ENCODE measurements at regions not wholly inside any gene's neighbourhood (a gene's known extent, or its start where the extent isn't known, plus 50 kb on each side); places are given as distances from the start of the nearest gene placed in this dataset.
"Not testable (repeated sequence)": the region's sequence is repeated elsewhere in the genome, so short reads cannot be mapped to it uniquely, and the experiment has no call there.

DNA sequence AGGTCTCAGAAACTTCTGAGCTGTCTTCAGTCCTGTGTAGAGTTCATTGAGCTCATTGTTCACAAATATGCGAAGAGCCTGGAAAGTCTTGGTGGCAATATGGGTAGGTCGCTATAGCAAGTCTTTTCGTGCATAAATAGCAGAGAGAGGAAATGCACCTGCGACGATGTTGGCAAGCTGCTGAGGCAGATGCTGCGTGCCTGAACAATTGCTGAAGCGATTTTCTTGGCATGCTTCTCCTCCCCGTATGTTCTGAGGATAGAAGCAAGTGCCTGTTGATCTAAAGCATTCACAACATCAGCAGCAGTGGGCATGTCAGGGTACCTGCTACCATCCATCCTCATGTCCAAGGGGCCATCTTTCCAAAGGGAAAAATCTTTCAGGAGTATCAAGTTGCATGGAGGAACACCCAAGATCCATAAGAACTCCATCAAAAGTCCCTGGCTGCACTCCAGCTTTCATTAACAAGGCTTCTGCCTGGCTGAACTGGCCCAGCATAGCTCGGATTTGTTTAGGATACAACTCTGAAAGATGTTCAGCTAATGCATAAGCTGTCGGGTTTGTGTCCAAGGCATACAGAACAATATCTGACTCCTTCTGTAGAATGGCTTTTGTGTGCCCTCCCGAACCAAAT, 133.1 kb upstream of the LRIG3 start:
- WGBS (ENCODE audit: insufficient coverage) = 98% methylated on average over 9 of the region's 11 CpGs

DNA sequence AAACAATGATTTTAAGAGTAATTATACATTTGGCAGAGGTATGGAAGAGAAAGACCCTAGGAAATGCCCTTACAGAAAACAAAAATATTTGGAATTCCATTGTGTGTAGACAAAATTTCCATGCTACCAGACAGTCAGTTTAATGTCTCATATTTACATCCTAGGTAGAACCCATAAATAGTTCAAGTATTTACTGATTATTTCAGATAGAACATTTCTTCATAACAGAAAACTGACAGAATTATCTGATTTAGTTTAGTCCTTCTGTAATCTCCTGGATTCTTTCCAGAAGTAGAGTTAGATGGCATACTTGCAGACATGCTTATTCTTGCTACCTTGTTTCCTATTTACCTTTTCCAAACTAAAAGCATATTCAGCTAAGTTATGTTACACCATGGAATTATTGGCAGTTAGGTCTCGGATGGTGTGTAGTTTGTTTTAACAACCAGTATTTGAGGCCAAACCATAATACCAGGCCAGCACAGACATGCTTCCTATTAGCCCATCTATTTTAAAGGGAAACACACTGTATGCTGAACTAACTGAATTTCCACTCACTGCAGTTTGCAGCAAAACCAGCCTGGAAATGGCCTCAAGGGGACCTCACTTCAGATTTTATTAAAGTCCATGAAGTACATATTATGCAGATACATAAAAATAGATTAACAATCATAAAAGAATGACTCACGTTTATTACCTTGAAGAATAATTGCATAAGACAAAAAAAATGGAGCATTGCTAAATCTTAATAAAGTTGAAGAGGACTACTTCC, 126.6 kb upstream of the LRIG3 start:
- Histone ChIP-seq H3K4me1 (ENCODE audit: control extremely low read depth in 1 of 4, control insufficient read depth in 4 of 4, insufficient read depth in 4 of 4, low read length in 3 of 4) (no peaks in the 10 kb centered on the region), H3K27ac (ENCODE audit: insufficient read depth in 1 of 2, low read depth in 1 of 2, low read length in 2 of 2, poor library complexity in 1 of 2, severe bottlenecking in 2 of 2) (no peak overlapping the region), H3K4me3 (ENCODE audit: control insufficient read depth in 1 of 7, extremely low read depth in 1 of 7, insufficient read depth in 4 of 7, low read depth in 2 of 7, low read length in 6 of 7) (no peak overlapping the region), H3K9me3 (ENCODE audit: control extremely low read depth in 1 of 5, control insufficient read depth in 4 of 5, insufficient read depth in 2 of 5, low read depth in 1 of 5, low read length in 4 of 5) (no peaks in the 10 kb centered on the region), H3K27me3 (replicated peaks in 2 of 5; ENCODE audit: control insufficient read depth in 4 of 5, insufficient read depth in 5 of 5, low read length in 4 of 5) (no peaks in the 10 kb centered on the region), H3K36me3 (ENCODE audit: control insufficient read depth in 4 of 4, insufficient read depth in 4 of 4, low read length in 3 of 4) (no peaks in the 10 kb centered on the region)
- ChIA-PET CTCF (no interaction called here), POLR2A (no interaction called here)
- no CpG with 5 or more reads among the region's 2 CpGs for WGBS (ENCODE audit: insufficient coverage)
- no peak for DNase-seq

More for the DNA sequence above, 133.1 kb upstream of the LRIG3 start:
- H3K36me3 ChIP-seq (ENCODE audit: control insufficient read depth in 4 of 4, insufficient read depth in 4 of 4, low read length in 3 of 4); H3K9me3 ChIP-seq (ENCODE audit: control extremely low read depth in 1 of 5, control insufficient read depth in 4 of 5, insufficient read depth in 2 of 5, low read depth in 1 of 5, low read length in 4 of 5); H3K4me1 ChIP-seq (ENCODE audit: control extremely low read depth in 1 of 4, control insufficient read depth in 4 of 4, insufficient read depth in 4 of 4, low read length in 3 of 4); H3K4me3 ChIP-seq (ENCODE audit: control insufficient read depth in 1 of 7, extremely low read depth in 1 of 7, insufficient read depth in 4 of 7, low read depth in 2 of 7, low read length in 6 of 7); DNase-seq; H3K27ac ChIP-seq (ENCODE audit: insufficient read depth in 1 of 2, low read depth in 1 of 2, low read length in 2 of 2, poor library complexity in 1 of 2, severe bottlenecking in 2 of 2); POLR2A ChIA-PET; CTCF ChIA-PET; H3K27me3 ChIP-seq (replicated peaks in 2 of 5; ENCODE audit: control insufficient read depth in 4 of 5, insufficient read depth in 5 of 5, low read length in 4 of 5): not testable (repeated sequence)

DNA sequence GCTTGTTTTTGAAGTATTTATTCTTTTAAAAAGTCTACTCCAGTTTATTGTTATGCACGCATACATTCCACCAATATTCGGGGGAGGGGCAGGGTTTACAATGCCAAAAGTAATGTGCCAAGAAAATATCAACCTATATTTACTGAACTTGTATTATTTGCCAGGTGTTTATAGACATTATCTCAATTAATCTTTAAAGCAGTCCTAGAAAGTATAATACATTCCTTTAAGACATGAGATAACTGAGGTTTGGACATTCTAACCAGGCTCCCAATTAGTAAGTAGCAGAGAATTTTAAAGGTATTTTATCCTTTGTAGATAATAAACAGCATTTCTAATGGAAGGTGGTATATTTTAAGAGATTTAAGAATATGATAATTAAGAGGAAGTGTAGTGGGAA, 124.5 kb upstream of the LRIG3 start:
- Histone ChIP-seq H3K36me3 (ENCODE audit: control insufficient read depth in 4 of 4, insufficient read depth in 4 of 4, low read length in 3 of 4) (no peaks in the 10 kb centered on the region), H3K27ac (ENCODE audit: insufficient read depth in 1 of 2, low read depth in 1 of 2, low read length in 2 of 2, poor library complexity in 1 of 2, severe bottlenecking in 2 of 2) (no peak overlapping the region), H3K4me3 (ENCODE audit: control insufficient read depth in 1 of 7, extremely low read depth in 1 of 7, insufficient read depth in 4 of 7, low read depth in 2 of 7, low read length in 6 of 7) (no peak overlapping the region), H3K27me3 (replicated peaks in 2 of 5; ENCODE audit: control insufficient read depth in 4 of 5, insufficient read depth in 5 of 5, low read length in 4 of 5) (no peaks in the 10 kb centered on the region), H3K9me3 (ENCODE audit: control extremely low read depth in 1 of 5, control insufficient read depth in 4 of 5, insufficient read depth in 2 of 5, low read depth in 1 of 5, low read length in 4 of 5) (no peaks in the 10 kb centered on the region), H3K4me1 (ENCODE audit: control extremely low read depth in 1 of 4, control insufficient read depth in 4 of 4, insufficient read depth in 4 of 4, low read length in 3 of 4) (no peaks in the 10 kb centered on the region)
- POLR2A ChIA-PET = no interaction called here
- no peak for DNase-seq
- CTCF ChIA-PET = no interaction called here
- no CpG with 5 or more reads among the region's 2 CpGs for WGBS (ENCODE audit: insufficient coverage)

DNA sequence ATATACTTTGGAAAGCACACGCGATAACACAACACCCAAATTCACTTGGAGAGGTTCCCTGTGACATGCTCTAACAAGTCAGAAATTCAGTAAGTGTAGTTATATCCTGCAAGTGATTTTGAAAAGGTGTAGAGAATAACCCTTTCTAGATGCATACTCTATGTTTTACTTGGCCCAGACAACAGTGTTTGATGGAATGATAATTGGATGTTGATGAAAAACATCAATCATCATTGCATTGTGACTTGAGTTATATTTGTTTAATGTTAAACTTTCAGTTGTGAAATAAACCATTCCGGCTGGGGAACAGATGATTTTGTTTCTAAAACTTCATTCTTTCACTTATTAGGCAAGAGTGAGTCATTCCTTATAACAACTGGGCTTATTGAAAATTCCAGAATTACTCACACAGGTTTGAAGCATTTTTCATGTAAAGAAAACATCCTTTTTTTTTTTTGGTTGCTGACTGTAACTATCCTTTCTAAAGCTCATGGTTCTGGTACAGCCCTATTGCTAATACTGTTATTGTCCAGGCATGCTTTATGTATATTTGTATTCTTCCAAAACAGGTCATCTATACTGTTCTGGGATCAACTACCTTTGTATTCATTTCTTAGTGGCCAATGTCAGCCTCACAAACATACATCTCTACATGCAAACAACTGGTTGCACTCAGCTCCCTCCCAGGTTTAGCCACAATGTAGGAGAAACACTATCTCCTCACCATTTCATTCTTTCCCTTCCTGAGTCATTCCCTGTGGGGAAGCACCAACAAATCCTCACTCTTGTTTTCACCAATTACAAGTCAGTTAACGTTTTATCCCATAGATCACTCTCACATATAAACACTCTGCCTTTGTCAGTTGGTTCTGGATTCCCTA, 121.2 kb upstream of the LRIG3 start:
- no peak for DNase-seq
- H3K4me3 ChIP-seq (ENCODE audit: control insufficient read depth in 1 of 7, extremely low read depth in 1 of 7, insufficient read depth in 4 of 7, low read depth in 2 of 7, low read length in 6 of 7) = no peak overlapping the region

DNA sequence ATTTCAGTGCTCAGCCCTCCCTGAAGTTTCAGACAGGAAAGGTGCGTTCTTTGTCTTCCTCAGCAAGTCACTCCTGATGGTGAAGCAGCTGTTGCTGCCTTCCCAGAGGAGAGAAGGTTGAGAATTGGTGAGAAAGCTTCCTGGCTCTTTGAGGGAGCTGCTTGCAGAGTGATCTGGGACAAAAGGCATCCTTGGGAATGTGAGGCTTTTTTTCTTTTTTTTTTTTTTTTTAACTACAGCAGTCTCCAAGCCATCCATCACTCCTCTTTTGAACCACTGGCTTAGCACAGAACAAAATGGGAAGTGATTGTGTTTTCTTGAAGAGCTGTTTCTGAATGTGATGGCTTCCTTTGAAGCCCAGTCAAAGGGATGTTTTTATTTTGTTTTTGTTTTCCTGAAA, 120.4 kb upstream of the LRIG3 start:
- ChIA-PET CTCF (no interaction called here), POLR2A (no interaction called here)
- Histone ChIP-seq H3K36me3 (ENCODE audit: control insufficient read depth in 4 of 4, insufficient read depth in 4 of 4, low read length in 3 of 4) (no peaks in the 10 kb centered on the region), H3K27ac (ENCODE audit: insufficient read depth in 1 of 2, low read depth in 1 of 2, low read length in 2 of 2, poor library complexity in 1 of 2, severe bottlenecking in 2 of 2) (no peak overlapping the region), H3K27me3 (replicated peaks in 2 of 5; ENCODE audit: control insufficient read depth in 4 of 5, insufficient read depth in 5 of 5, low read length in 4 of 5) (no peaks in the 10 kb centered on the region), H3K4me1 (ENCODE audit: control extremely low read depth in 1 of 4, control insufficient read depth in 4 of 4, insufficient read depth in 4 of 4, low read length in 3 of 4) (no peaks in the 10 kb centered on the region), H3K4me3 (ENCODE audit: control insufficient read depth in 1 of 7, extremely low read depth in 1 of 7, insufficient read depth in 4 of 7, low read depth in 2 of 7, low read length in 6 of 7) (no peak overlapping the region), H3K9me3 (ENCODE audit: control extremely low read depth in 1 of 5, control insufficient read depth in 4 of 5, insufficient read depth in 2 of 5, low read depth in 1 of 5, low read length in 4 of 5) (no peaks in the 10 kb centered on the region)
- DNase-seq = no peak
- 29% methylated on average over 1 of the region's 1 CpG for WGBS (ENCODE audit: insufficient coverage)

More for the DNA sequence above, 121.2 kb upstream of the LRIG3 start:
- Histone ChIP-seq H3K27ac (ENCODE audit: insufficient read depth in 1 of 2, low read depth in 1 of 2, low read length in 2 of 2, poor library complexity in 1 of 2, severe bottlenecking in 2 of 2) (no peak overlapping the region), H3K4me1 (ENCODE audit: control extremely low read depth in 1 of 4, control insufficient read depth in 4 of 4, insufficient read depth in 4 of 4, low read length in 3 of 4) (no peaks in the 10 kb centered on the region), H3K27me3 (replicated peaks in 2 of 5; ENCODE audit: control insufficient read depth in 4 of 5, insufficient read depth in 5 of 5, low read length in 4 of 5) (no peaks in the 10 kb centered on the region), H3K36me3 (ENCODE audit: control insufficient read depth in 4 of 4, insufficient read depth in 4 of 4, low read length in 3 of 4) (no peaks in the 10 kb centered on the region), H3K9me3 (ENCODE audit: control extremely low read depth in 1 of 5, control insufficient read depth in 4 of 5, insufficient read depth in 2 of 5, low read depth in 1 of 5, low read length in 4 of 5) (no peaks in the 10 kb centered on the region)
- 85% methylated on average over 2 of the region's 4 CpGs for WGBS (ENCODE audit: insufficient coverage)
- ChIA-PET CTCF (no interaction called here), POLR2A (no interaction called here)

DNA sequence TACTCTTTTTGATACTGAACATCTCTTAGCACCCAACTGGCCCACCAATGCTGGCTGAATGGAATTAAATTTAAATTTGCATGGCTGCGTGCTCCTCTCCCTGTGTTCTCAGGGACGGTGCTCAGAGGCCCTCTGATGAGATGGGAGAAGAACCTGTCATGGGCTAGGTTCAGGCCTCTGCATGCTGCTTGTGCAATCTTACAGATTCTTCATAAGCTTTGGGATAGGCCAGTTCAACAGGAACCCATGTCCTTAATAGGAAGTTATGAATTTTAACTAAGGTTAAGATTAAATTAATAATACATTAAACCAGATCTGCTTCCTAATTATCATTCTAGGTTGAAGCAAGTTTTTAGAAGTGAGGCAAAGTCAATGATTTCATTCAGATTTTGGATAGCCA, 119.7 kb upstream of the LRIG3 start:
- WGBS (ENCODE audit: insufficient coverage) = no CpG with 5 or more reads among the region's 2 CpGs
- Histone ChIP-seq H3K36me3 (ENCODE audit: control insufficient read depth in 4 of 4, insufficient read depth in 4 of 4, low read length in 3 of 4) (no peaks in the 10 kb centered on the region), H3K4me3 (ENCODE audit: control insufficient read depth in 1 of 7, extremely low read depth in 1 of 7, insufficient read depth in 4 of 7, low read depth in 2 of 7, low read length in 6 of 7) (no peak overlapping the region), H3K27ac (ENCODE audit: insufficient read depth in 1 of 2, low read depth in 1 of 2, low read length in 2 of 2, poor library complexity in 1 of 2, severe bottlenecking in 2 of 2) (no peak overlapping the region), H3K4me1 (ENCODE audit: control extremely low read depth in 1 of 4, control insufficient read depth in 4 of 4, insufficient read depth in 4 of 4, low read length in 3 of 4) (no peaks in the 10 kb centered on the region), H3K27me3 (replicated peaks in 2 of 5; ENCODE audit: control insufficient read depth in 4 of 5, insufficient read depth in 5 of 5, low read length in 4 of 5) (no peaks in the 10 kb centered on the region), H3K9me3 (ENCODE audit: control extremely low read depth in 1 of 5, control insufficient read depth in 4 of 5, insufficient read depth in 2 of 5, low read depth in 1 of 5, low read length in 4 of 5) (no peaks in the 10 kb centered on the region)
- ChIA-PET CTCF (no interaction called here), POLR2A (no interaction called here)
- no peak for DNase-seq

DNA sequence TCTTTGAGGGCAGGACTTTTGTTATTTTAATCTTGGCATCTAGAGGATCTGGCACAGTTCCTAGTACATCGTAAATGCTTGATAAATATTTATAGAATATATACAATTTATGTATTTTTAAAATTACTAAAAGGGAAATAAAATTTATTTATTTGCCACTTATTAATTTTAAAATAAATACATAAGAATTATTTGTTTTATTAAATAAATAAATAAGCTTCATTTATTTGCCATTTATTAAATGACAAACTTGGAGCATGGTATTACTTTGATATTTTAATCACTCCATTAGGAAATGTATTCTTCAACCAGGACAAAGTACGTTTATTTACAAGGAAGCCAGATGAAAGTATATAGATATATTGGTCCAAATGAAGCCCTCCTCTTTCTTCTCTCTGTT, 118.7 kb upstream of the LRIG3 start:
- ChIA-PET POLR2A (no interaction called here), CTCF (no interaction called here)
- WGBS (ENCODE audit: insufficient coverage) = no CpG with 5 or more reads among the region's 2 CpGs
- Histone ChIP-seq H3K4me3 (ENCODE audit: control insufficient read depth in 1 of 7, extremely low read depth in 1 of 7, insufficient read depth in 4 of 7, low read depth in 2 of 7, low read length in 6 of 7) (no peak overlapping the region), H3K4me1 (ENCODE audit: control extremely low read depth in 1 of 4, control insufficient read depth in 4 of 4, insufficient read depth in 4 of 4, low read length in 3 of 4) (no peaks in the 10 kb centered on the region), H3K9me3 (ENCODE audit: control extremely low read depth in 1 of 5, control insufficient read depth in 4 of 5, insufficient read depth in 2 of 5, low read depth in 1 of 5, low read length in 4 of 5) (no peaks in the 10 kb centered on the region), H3K27ac (ENCODE audit: insufficient read depth in 1 of 2, low read depth in 1 of 2, low read length in 2 of 2, poor library complexity in 1 of 2, severe bottlenecking in 2 of 2) (no peak overlapping the region), H3K36me3 (ENCODE audit: control insufficient read depth in 4 of 4, insufficient read depth in 4 of 4, low read length in 3 of 4) (no peaks in the 10 kb centered on the region), H3K27me3 (replicated peaks in 2 of 5; ENCODE audit: control insufficient read depth in 4 of 5, insufficient read depth in 5 of 5, low read length in 4 of 5) (no peaks in the 10 kb centered on the region)
- DNase-seq = no peak
